OCI-LY7 (cell line): ENCODE measurements at regions not wholly inside any gene's neighbourhood (a gene's known extent, or its start where the extent isn't known, plus 50 kb on each side); places are given as distances from the start of the nearest gene placed in this dataset.
"Not testable (repeated sequence)": the region's sequence is repeated elsewhere in the genome, so short reads cannot be mapped to it uniquely, and the experiment has no call there.

Experiments
- BruUV-seq: library from RNA; stranded (reverse); fragments of 400-500 nt; replicated peaks from 2 replicates; lab custom pipeline; 2021; lab: Mats Ljungman, UMichigan
- CTCF ChIA-PET: fragments of 300-600 bp; sonication (Branson Sonifier 250); formaldehyde crosslinking; loops from one replicate; lab custom pipeline; 2022; ENCODE audit warnings: antibody characterized with exemption; ENCODE audit not compliant: unreplicated experiment; lab: Charles Lee
- POLR2A ChIA-PET: fragments of 300-600 bp; sonication (Branson Sonifier 250); formaldehyde crosslinking; loops from one replicate; lab custom pipeline; 2022; ENCODE audit warnings: antibody characterized with exemption; lab: Charles Lee
- DNase-seq: peaks from one replicate; pipeline ENCODE4 v3.0.0-alpha.2; 2015; ENCODE audit warnings: low spot score
- H2AFZ ChIP-seq: fragments of 200-600 bp; sonication (generic), shearing (Covaris generic); 2 replicates; pipeline ENCODE4 v1.6.1; 2014; ENCODE audit warnings: mild to moderate bottlenecking, antibody characterized with exemption, low read length, moderate library complexity
- H3K27ac ChIP-seq: fragments of 200-600 bp; sonication (generic); 2 replicates; pipeline ENCODE4 v1.5.1; 2014; ENCODE audit warnings: mixed run types, low read depth, mild to moderate bottlenecking, moderate library complexity, low read length, inconsistent platforms; ENCODE audit not compliant: poor library complexity, severe bottlenecking
- H3K36me3 ChIP-seq: fragments of 200-600 bp; sonication (generic); 2 replicates; pipeline ENCODE4 v1.6.1; 2014; ENCODE audit warnings: mild to moderate bottlenecking, antibody characterized with exemption, low read length, moderate library complexity, mixed read lengths; ENCODE audit not compliant: insufficient read depth
- H3K4me1 ChIP-seq: fragments of 200-600 bp; sonication (generic); 2 replicates; pipeline ENCODE4 v1.5.1; 2014; ENCODE audit warnings: mild to moderate bottlenecking, low read length; ENCODE audit not compliant: insufficient read depth, poor library complexity, severe bottlenecking
- H3K4me2 ChIP-seq: fragments of 200-600 bp; sonication (generic); 2 replicates; pipeline ENCODE4 v1.6.1; 2014; ENCODE audit warnings: mild to moderate bottlenecking, low read length
- H3K4me3 ChIP-seq: fragments of 200-600 bp; sonication (generic); 2 replicates; pipeline ENCODE4 v1.5.1; 2014; ENCODE audit warnings: mild to moderate bottlenecking, low read depth, low read length; ENCODE audit not compliant: poor library complexity, severe bottlenecking
- H3K79me2 ChIP-seq: fragments of 200-600 bp; sonication (generic); 2 replicates; pipeline ENCODE4 v1.6.1; 2016; ENCODE audit warnings: low read depth, mild to moderate bottlenecking, low read length, moderate library complexity, mixed read lengths; ENCODE audit not compliant: insufficient read depth
- H3K9me2 ChIP-seq: fragments of 200-600 bp; sonication (generic); 2 replicates; pipeline ENCODE4 v1.6.1; 2016; ENCODE audit warnings: mild to moderate bottlenecking, low read length, mixed read lengths; ENCODE audit not compliant: insufficient read depth
- H3K9me3 ChIP-seq: fragments of 200-600 bp; sonication (generic); 2 replicates; pipeline ENCODE4 v1.6.1; 2014; ENCODE audit warnings: mild to moderate bottlenecking, mixed run types, low read length, mixed read lengths
- H4K20me1 ChIP-seq: fragments of 200-600 bp; sonication (generic); 2 replicates; pipeline ENCODE4 v1.6.1; 2014; ENCODE audit warnings: mild to moderate bottlenecking, antibody characterized with exemption, low read length, moderate library complexity, mixed read lengths; ENCODE audit not compliant: insufficient read depth
- CTCF ChIP-seq: fragments of 200-600 bp; sonication (generic); conservative IDR thresholded peaks from 2 replicates; pipeline ENCODE4 v1.5.1; 2014; ENCODE audit warnings: mild to moderate bottlenecking, antibody characterized with exemption, low read length, moderate library complexity, mixed read lengths
- EZH2phosphoT487 ChIP-seq: fragments of 200-600 bp; sonication (generic); IDR thresholded peaks from 2 replicates; pipeline ENCODE4 v1.6.1; 2018; ENCODE audit warnings: low read depth, borderline replicate concordance, mild to moderate bottlenecking, mixed run types, antibody characterized with exemption, low read length, moderate library complexity, mixed read lengths
- intact Hi-C: fragments of 100-400 bp; cut with micrococcal nuclease; formaldehyde crosslinking; loops from one replicate; pipeline ENCODE4 v1.10.0; 2022; ENCODE audit not compliant: unreplicated experiment

- BruUV-seq, CTCF ChIA-PET, H3K9me2 ChIP-seq, H3K27ac ChIP-seq, H2AFZ ChIP-seq, H4K20me1 ChIP-seq, intact Hi-C loops, H3K36me3 ChIP-seq, H3K4me3 ChIP-seq, POLR2A ChIA-PET, H3K9me3 ChIP-seq, DNase-seq, H3K4me2 ChIP-seq, H3K79me2 ChIP-seq, H3K4me1 ChIP-seq: not testable (repeated sequence)
These were observed 315.0 kb downstream of the NSUN3 start for GRCh38 chr3:94377863-94378262.

- no peak for DNase-seq
- intact Hi-C loops = no loop called here
- Histone ChIP-seq H3K4me2 (no peak overlapping the region), H3K36me3 (no peaks in the 10 kb centered on the region), H3K79me2 (no peaks in the 10 kb centered on the region), H3K9me3 (no peaks in the 10 kb centered on the region), H3K4me1 (no peaks in the 10 kb centered on the region), H4K20me1 (no peaks in the 10 kb centered on the region), H3K27ac (no peak overlapping the region), H2AFZ (no peak overlapping the region), H3K9me2 (no peaks in the 10 kb centered on the region), H3K4me3 (no peak overlapping the region)
- no TSS peak for BruUV-seq
- TF ChIP-seq EZH2phosphoT487 = no peak
- TF ChIP-seq CTCF = no peak
- ChIA-PET CTCF (no interaction called here), POLR2A (no interaction called here)
These were observed 315.5 kb downstream of the NSUN3 start for GRCh38 chr3:94378322-94378721.

GRCh38 chr3:94379264-94379663, 316.4 kb downstream of the NSUN3 start:
- CTCF ChIA-PET = no interaction called here
- BruUV-seq = no TSS peak

More at GRCh38 chr3:94379264-94379663, 316.4 kb downstream of the NSUN3 start:
- H3K27ac ChIP-seq = no peak overlapping the region
- intact Hi-C loops = no loop called here
- POLR2A ChIA-PET = no interaction called here
- H3K36me3 ChIP-seq = no peaks in the 10 kb centered on the region
- no peaks in the 10 kb centered on the region for H3K79me2 ChIP-seq
- no peaks in the 10 kb centered on the region for H3K4me1 ChIP-seq
- no peak for DNase-seq
- no peaks in the 10 kb centered on the region for H3K9me2 ChIP-seq
- no peak for TF ChIP-seq CTCF
- TF ChIP-seq EZH2phosphoT487 = no peak
- no peaks in the 10 kb centered on the region for H4K20me1 ChIP-seq
- H3K9me3 ChIP-seq = no peaks in the 10 kb centered on the region
- H3K4me2 ChIP-seq = no peak overlapping the region
- no peak overlapping the region for H2AFZ ChIP-seq
- no peak overlapping the region for H3K4me3 ChIP-seq
